Epithelial cell of prostate (primary cell): ENCODE measurements at regions not wholly inside any gene's neighbourhood (a gene's known extent, or its start where the extent isn't known, plus 50 kb on each side); places are given as distances from the start of the nearest gene placed in this dataset.
"Not testable (repeated sequence)": the region's sequence is repeated elsewhere in the genome, so short reads cannot be mapped to it uniquely, and the experiment has no call there.

Experiments
- DNase-seq: peaks from one replicate; pipeline ENCODE4 v3.0.0-alpha.2; 2011; ENCODE audit warnings: low read depth, low spot score
- H3K27ac ChIP-seq: fragments of 450-650 bp; 2 replicates; pipeline ENCODE4 v1.5.1; 2017; ENCODE audit warnings: mild to moderate bottlenecking

- H3K27ac ChIP-seq = no peak overlapping the region
- no peak for DNase-seq
Observed at GRCh38 chr3:10653866-10654611, 148.7 kb upstream of the ATP2B2 start.

- no peak for DNase-seq
- no peak overlapping the region for H3K27ac ChIP-seq
Observed at GRCh38 chr3:10655105-10655504, 149.7 kb upstream of the ATP2B2 start.

- not testable (repeated sequence) for H3K27ac ChIP-seq, DNase-seq
Observed at GRCh38 chr3:10657339-10657738, 152.0 kb upstream of the ATP2B2 start.

- no peak for DNase-seq
- no peak overlapping the region for H3K27ac ChIP-seq
Observed at GRCh38 chr3:10665592-10665991, 150.4 kb upstream of the SLC6A11 start.

- H3K27ac ChIP-seq = no peak overlapping the region
- no peak for DNase-seq
Observed at GRCh38 chr3:10666621-10667020, 149.4 kb upstream of the SLC6A11 start.

- DNase-seq = no peak
- H3K27ac ChIP-seq = no peak overlapping the region
Observed at GRCh38 chr3:10667269-10667668, 148.8 kb upstream of the SLC6A11 start.

- H3K27ac ChIP-seq = no peak overlapping the region
- no peak for DNase-seq
Observed at GRCh38 chr3:10667901-10668476, 148.0 kb upstream of the SLC6A11 start.

GRCh38 chr3:10669490-10670048 lies 146.5 kb upstream of the SLC6A11 start:
- no peak overlapping the region for H3K27ac ChIP-seq
- no peak for DNase-seq

GRCh38 chr3:10672422-10672821 lies 143.6 kb upstream of the SLC6A11 start:
- H3K27ac ChIP-seq = no peak overlapping the region
- no peak for DNase-seq

- no peak overlapping the region for H3K27ac ChIP-seq
Observed at GRCh38 chr3:10674578-10674977, 141.4 kb upstream of the SLC6A11 start.

GRCh38 chr3:10676905-10677304 lies 139.1 kb upstream of the SLC6A11 start:
- no peak overlapping the region for H3K27ac ChIP-seq
- no peak for DNase-seq

More at GRCh38 chr3:10674578-10674977, 141.4 kb upstream of the SLC6A11 start:
- no peak for DNase-seq

GRCh38 chr3:10678796-10679376 lies 137.1 kb upstream of the SLC6A11 start:
- DNase-seq = no peak

GRCh38 chr3:10680796-10681195 lies 135.2 kb upstream of the SLC6A11 start:
- H3K27ac ChIP-seq = no peak overlapping the region
- no peak for DNase-seq

More at GRCh38 chr3:10678796-10679376, 137.1 kb upstream of the SLC6A11 start:
- no peak overlapping the region for H3K27ac ChIP-seq

- no peak overlapping the region for H3K27ac ChIP-seq
- DNase-seq = no peak
Observed at GRCh38 chr3:10682692-10683091, 133.3 kb upstream of the SLC6A11 start.

- no peak for DNase-seq
- no peak overlapping the region for H3K27ac ChIP-seq
Observed at GRCh38 chr3:10683106-10683505, 132.9 kb upstream of the SLC6A11 start.

- H3K27ac ChIP-seq = no peak overlapping the region
- DNase-seq = no peak
Observed at GRCh38 chr3:10688126-10688525, 127.9 kb upstream of the SLC6A11 start.

- no peak for DNase-seq
- no peak overlapping the region for H3K27ac ChIP-seq
Observed at GRCh38 chr3:10688548-10689172, 127.4 kb upstream of the SLC6A11 start.

GRCh38 chr3:10692039-10692622 lies 123.9 kb upstream of the SLC6A11 start:
- no peak overlapping the region for H3K27ac ChIP-seq
- no peak for DNase-seq

- no peak overlapping the region for H3K27ac ChIP-seq
- no peak for DNase-seq
Observed at GRCh38 chr3:10693457-10693856, 122.6 kb upstream of the SLC6A11 start.

GRCh38 chr3:10694179-10694578 lies 121.8 kb upstream of the SLC6A11 start:
- no peak for DNase-seq
- no peak overlapping the region for H3K27ac ChIP-seq
